Left renal pelvis (tissue), 4 donors: ENCODE measurements at regions not wholly inside any gene's neighbourhood (a gene's known extent, or its start where the extent isn't known, plus 50 kb on each side); places are given as distances from the start of the nearest gene placed in this dataset.
"Not testable (repeated sequence)": the region's sequence is repeated elsewhere in the genome, so short reads cannot be mapped to it uniquely, and the experiment has no call there.

Experiments used
- DNase-seq, 4 donors: peaks; one replicate each; pipeline ENCODE4 v3.0.0-alpha.2; 2013; ENCODE audit warnings: low read depth in 4 of 4, low spot score in 3 of 4

GRCh38 chr10:84007482-84007881 is 131.8 kb upstream of the GHITM start:
- DNase-seq: no peak

GRCh38 chr10:84008878-84009277 is 130.4 kb upstream of the GHITM start:
- no peak for DNase-seq

GRCh38 chr10:84012431-84012830 is 126.9 kb upstream of the GHITM start:
- no peak for DNase-seq

GRCh38 chr10:84012831-84013458 is 126.4 kb upstream of the GHITM start:
- DNase-seq: no peak

GRCh38 chr10:84015877-84016595 is 123.3 kb upstream of the GHITM start:
- no peak for DNase-seq

GRCh38 chr10:84018826-84019225 is 120.5 kb upstream of the GHITM start:
- no peak for DNase-seq

- DNase-seq: not testable (repeated sequence)
Observed at GRCh38 chr10:84019854-84020458, 119.4 kb upstream of the GHITM start.

GRCh38 chr10:84026821-84027257 is 112.5 kb upstream of the GHITM start:
- no peak for DNase-seq

- no peak for DNase-seq
Observed at GRCh38 chr10:84029840-84030239, 109.5 kb upstream of the GHITM start.

- no peak for DNase-seq
Observed at GRCh38 chr10:84038035-84038434, 101.3 kb upstream of the GHITM start.

GRCh38 chr10:84039957-84040356 is 99.4 kb upstream of the GHITM start:
- DNase-seq: no peak

GRCh38 chr10:84047258-84048010 is 91.9 kb upstream of the GHITM start:
- DNase-seq: no peak

- DNase-seq: no peak
Observed at GRCh38 chr10:84049645-84050011, 89.7 kb upstream of the GHITM start.

GRCh38 chr10:84053626-84054025 is 85.7 kb upstream of the GHITM start:
- no peak for DNase-seq

- DNase-seq: no peak
Observed at GRCh38 chr10:84054743-84055142, 84.6 kb upstream of the GHITM start.

- no peak for DNase-seq
Observed at GRCh38 chr10:84059526-84059925, 79.8 kb upstream of the GHITM start.

- DNase-seq: no peak
Observed at GRCh38 chr10:84063440-84063839, 75.9 kb upstream of the GHITM start.

- no peak for DNase-seq
Observed at GRCh38 chr10:84065804-84066601, 73.3 kb upstream of the GHITM start.

GRCh38 chr10:84074521-84074920 is 64.8 kb upstream of the GHITM start:
- DNase-seq: no peak

- DNase-seq: no peak
Observed at GRCh38 chr10:84075226-84076046, 63.9 kb upstream of the GHITM start.
